Progenitor cell of endocrine pancreas (in vitro differentiated cells): ENCODE measurements at regions not wholly inside any gene's neighbourhood (a gene's known extent, or its start where the extent isn't known, plus 50 kb on each side); places are given as distances from the start of the nearest gene placed in this dataset.

Experiments
- DNase-seq: peaks from one replicate; pipeline ENCODE4 v3.0.0; 2021; ENCODE audit warnings: low spot score; ENCODE audit not compliant: unreplicated experiment
- H3K27ac Mint-ChIP-seq: 2 replicates; pipeline ENCODE4 v1.8.0; 2021; ENCODE audit warnings: mild to moderate bottlenecking, moderate library complexity, mixed read lengths
- H3K27me3 Mint-ChIP-seq: 2 replicates; pipeline ENCODE4 v1.8.0; 2021; ENCODE audit warnings: mixed read lengths
- H3K36me3 Mint-ChIP-seq: 2 replicates; pipeline ENCODE4 v1.8.0; 2022; ENCODE audit warnings: mixed read lengths; ENCODE audit not compliant: insufficient read depth
- H3K4me1 Mint-ChIP-seq: 2 replicates; pipeline ENCODE4 v1.8.0; 2021; ENCODE audit warnings: low read depth, mixed read lengths
- H3K4me3 Mint-ChIP-seq: 2 replicates; pipeline ENCODE4 v1.8.0; 2021; ENCODE audit warnings: low read depth, mild to moderate bottlenecking, moderate library complexity, mixed read lengths
- H3K9me3 Mint-ChIP-seq: 2 replicates; pipeline ENCODE4 v1.8.0; 2021; ENCODE audit warnings: low read depth, mixed read lengths
- TF ChIP-seq, protein P1 (sequence below): fragments of 200-600 bp; sonication (generic); IDR thresholded peaks from one replicate; pipeline ENCODE4 v1.5.0; 2021; ENCODE audit warnings: antibody characterized with exemption, mild to moderate bottlenecking; ENCODE audit not compliant: unreplicated experiment

DNA sequence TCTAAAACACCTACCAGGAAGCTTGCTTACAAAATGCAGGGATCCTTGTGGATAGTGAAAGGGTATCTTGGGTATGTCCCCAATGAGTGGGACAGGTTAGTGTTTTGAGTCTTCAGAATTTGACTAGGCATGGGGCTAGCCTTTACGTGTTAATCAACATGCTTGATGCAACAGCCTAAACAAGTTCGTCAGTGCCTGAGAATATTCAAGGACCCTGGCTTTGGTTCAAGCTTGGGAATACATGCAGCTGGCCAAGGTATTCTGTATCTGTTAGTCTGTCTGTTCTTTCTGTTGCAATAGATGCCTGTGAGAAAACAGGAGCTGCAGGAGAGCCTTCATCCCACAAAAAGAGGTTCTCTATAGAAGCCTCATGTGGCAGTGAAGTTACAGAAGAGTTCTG lies 149.5 kb downstream of the CCNG2 start:
- TF ChIP-seq, protein P1, sequence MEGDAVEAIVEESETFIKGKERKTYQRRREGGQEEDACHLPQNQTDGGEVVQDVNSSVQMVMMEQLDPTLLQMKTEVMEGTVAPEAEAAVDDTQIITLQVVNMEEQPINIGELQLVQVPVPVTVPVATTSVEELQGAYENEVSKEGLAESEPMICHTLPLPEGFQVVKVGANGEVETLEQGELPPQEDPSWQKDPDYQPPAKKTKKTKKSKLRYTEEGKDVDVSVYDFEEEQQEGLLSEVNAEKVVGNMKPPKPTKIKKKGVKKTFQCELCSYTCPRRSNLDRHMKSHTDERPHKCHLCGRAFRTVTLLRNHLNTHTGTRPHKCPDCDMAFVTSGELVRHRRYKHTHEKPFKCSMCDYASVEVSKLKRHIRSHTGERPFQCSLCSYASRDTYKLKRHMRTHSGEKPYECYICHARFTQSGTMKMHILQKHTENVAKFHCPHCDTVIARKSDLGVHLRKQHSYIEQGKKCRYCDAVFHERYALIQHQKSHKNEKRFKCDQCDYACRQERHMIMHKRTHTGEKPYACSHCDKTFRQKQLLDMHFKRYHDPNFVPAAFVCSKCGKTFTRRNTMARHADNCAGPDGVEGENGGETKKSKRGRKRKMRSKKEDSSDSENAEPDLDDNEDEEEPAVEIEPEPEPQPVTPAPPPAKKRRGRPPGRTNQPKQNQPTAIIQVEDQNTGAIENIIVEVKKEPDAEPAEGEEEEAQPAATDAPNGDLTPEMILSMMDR = no peak
- peaks cover 9% of the 10 kb centered on the region for H3K4me1 Mint-ChIP-seq

DNA sequence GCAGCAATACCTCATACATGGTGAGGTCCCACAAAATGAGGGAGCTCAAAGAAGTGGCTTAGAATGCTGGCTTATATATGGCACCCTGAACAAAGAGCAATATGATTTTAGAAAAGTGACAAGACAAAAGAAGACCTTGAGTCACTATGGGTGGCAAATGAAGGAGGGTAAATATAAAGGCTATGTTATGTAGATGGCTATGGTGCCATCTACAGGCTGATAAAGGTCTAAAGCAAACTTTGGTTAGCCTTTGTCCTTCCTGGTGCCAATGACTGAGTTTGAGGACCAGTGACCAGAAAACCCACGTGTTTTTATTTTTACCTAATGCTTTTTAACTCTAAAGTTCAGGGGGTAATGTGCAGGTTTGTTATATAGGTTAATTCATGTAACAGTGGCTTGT lies 151.8 kb downstream of the CCNG2 start:
- peaks cover 9% of the 10 kb centered on the region for H3K9me3 Mint-ChIP-seq
- no peak overlapping the region for H3K27ac Mint-ChIP-seq
- TF ChIP-seq, protein P1 = peak; percentile 37
- H3K4me3 Mint-ChIP-seq = no peak overlapping the region
- no peaks in the 10 kb centered on the region for H3K36me3 Mint-ChIP-seq
- peaks cover 6% of the 10 kb centered on the region for H3K4me1 Mint-ChIP-seq
- no peaks in the 10 kb centered on the region for H3K27me3 Mint-ChIP-seq
- no peak for DNase-seq

More for the DNA sequence above, 149.5 kb downstream of the CCNG2 start:
- Mint-ChIP-seq H3K36me3 (no peaks in the 10 kb centered on the region), H3K9me3 (peaks cover 12% of the 10 kb centered on the region), H3K27me3 (no peaks in the 10 kb centered on the region), H3K4me3 (no peak overlapping the region), H3K27ac (no peak overlapping the region)
- no peak for DNase-seq

DNA sequence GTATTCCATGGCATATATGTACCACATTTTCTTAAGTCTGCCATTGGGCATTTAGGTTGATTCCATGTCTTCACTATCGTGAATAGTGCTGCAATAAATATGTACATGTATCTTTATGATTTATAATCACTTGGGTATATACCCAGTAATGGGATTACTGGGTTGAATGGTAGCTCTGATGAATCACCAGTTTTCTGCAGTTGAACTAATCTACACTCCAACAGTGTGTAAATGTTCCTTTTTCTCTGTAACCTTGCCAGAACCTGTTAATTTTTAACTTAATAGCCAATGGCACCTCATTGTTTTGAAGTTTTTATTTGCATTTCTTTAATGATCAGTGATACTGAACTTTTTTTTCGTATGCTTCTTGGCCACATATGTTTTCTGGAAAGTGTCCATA lies 152.5 kb downstream of the CCNG2 start:
- no peak for DNase-seq
- no peaks in the 10 kb centered on the region for H3K36me3 Mint-ChIP-seq
- no peak overlapping the region for H3K27ac Mint-ChIP-seq
- TF ChIP-seq, protein P1 = no peak
- H3K9me3 Mint-ChIP-seq = peaks cover 9% of the 10 kb centered on the region
- no peaks in the 10 kb centered on the region for H3K27me3 Mint-ChIP-seq
- H3K4me3 Mint-ChIP-seq = no peak overlapping the region
- peaks cover 6% of the 10 kb centered on the region for H3K4me1 Mint-ChIP-seq

DNA sequence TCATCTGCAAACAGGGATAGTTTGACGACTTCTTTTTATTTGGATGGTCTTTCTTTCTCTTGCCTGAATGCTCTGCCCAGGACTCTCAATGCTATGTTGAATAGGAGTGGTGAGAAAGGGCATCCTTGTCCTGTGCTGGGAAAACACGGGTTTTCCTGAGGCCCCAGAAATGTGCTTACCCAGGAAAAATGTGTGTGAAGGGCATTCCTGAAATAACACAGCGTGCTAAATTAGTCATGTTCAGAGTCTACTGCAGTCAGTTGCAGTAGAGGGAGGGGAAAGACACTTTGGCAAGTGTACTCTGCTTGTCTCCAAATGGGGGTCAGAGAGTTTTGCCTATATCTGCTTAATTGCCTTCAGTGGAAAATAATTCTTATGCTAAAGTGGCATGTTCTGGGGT lies 153.9 kb downstream of the CCNG2 start:
- H3K27me3 Mint-ChIP-seq = no peaks in the 10 kb centered on the region
- no peak overlapping the region for H3K4me3 Mint-ChIP-seq
- TF ChIP-seq, protein P1 = no peak

DNA sequence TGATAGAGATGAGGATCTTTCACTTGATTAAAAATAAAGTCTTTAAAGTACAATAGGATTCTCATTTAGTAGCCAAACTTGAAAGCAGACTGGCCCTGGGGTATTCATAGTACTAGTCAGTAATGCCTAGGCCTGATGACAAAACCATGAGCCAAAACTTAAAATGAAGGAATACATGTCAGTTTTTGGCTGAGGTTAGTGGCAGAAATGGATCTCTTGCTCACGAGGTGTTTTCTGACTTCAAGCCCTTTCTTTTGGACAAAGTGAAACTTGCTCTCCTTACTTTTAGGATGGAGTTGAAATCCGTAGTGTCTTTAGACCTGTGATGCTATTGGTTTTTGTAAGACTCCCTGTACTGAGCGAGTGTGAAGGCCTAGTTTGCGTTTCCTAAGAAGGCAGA lies 157.7 kb downstream of the CCNG2 start:
- Mint-ChIP-seq H3K36me3 (no peaks in the 10 kb centered on the region), H3K9me3 (peaks cover 8% of the 10 kb centered on the region), H3K27ac (no peak overlapping the region), H3K4me1 (peaks cover 6% of the 10 kb centered on the region), H3K27me3 (no peaks in the 10 kb centered on the region), H3K4me3 (no peak overlapping the region)
- TF ChIP-seq, protein P1 = no peak
- no peak for DNase-seq

More for the DNA sequence above, 153.9 kb downstream of the CCNG2 start:
- H3K4me1 Mint-ChIP-seq = peaks cover 6% of the 10 kb centered on the region
- H3K27ac Mint-ChIP-seq = no peak overlapping the region
- no peak for DNase-seq
- H3K9me3 Mint-ChIP-seq = peaks cover 9% of the 10 kb centered on the region
- H3K36me3 Mint-ChIP-seq = no peaks in the 10 kb centered on the region
